Natural killer cell (primary cell): ENCODE measurements at regions not wholly inside any gene's neighbourhood (a gene's known extent, or its start where the extent isn't known, plus 50 kb on each side); places are given as distances from the start of the nearest gene placed in this dataset.

Source experiments
- ATAC-seq, 3 donors: fragments of 150-1000 bp in 2 of 3; fragments of 200-7000 bp in 1 of 3; cut with Tn5 transposase; 1 replicate in 1 of 3; 2 replicates in 2 of 3; pipeline ENCODE4 v1.10.0; 2021; ENCODE audit warnings: mild to moderate bottlenecking in 2 of 3, moderate library complexity in 2 of 3
- DNase-seq, 2 donors: peaks; one replicate each; pipeline versions ENCODE4 v3.0.0 to v3.0.0-alpha.2; 2013 to 2021; ENCODE audit warnings: mixed read lengths in 1 of 2
- H3K27ac ChIP-seq: one replicate; pipeline ENCODE4 v1.5.1; 2013; ENCODE audit warnings: mild to moderate bottlenecking, low read length
- H3K27me3 ChIP-seq: one replicate; pipeline ENCODE4 v1.6.1; 2013; ENCODE audit warnings: low read length; ENCODE audit not compliant: control insufficient read depth, insufficient read depth
- H3K36me3 ChIP-seq: one replicate; pipeline ENCODE4 v1.6.1; 2013; ENCODE audit warnings: low read length; ENCODE audit not compliant: control insufficient read depth, insufficient read depth
- H3K4me1 ChIP-seq: one replicate; pipeline ENCODE4 v1.6.1; 2013; ENCODE audit warnings: low read length; ENCODE audit not compliant: control insufficient read depth, insufficient read depth
- H3K4me3 ChIP-seq: one replicate; pipeline ENCODE4 v1.5.1; 2013; ENCODE audit warnings: low read length
- H3K9me3 ChIP-seq: one replicate; pipeline ENCODE4 v1.6.1; 2013; ENCODE audit warnings: low read length; ENCODE audit not compliant: control insufficient read depth, insufficient read depth
- H3K27ac Mint-ChIP-seq, 2 donors: one replicate each; pipeline ENCODE4 v1.8.0; 2022; ENCODE audit warnings: mild to moderate bottlenecking in 2 of 2, mixed read lengths in 2 of 2, moderate library complexity in 1 of 2
- H3K27me3 Mint-ChIP-seq, 2 donors: one replicate each; pipeline ENCODE4 v1.8.0; 2022; ENCODE audit warnings: low read depth in 2 of 2, mixed read lengths in 2 of 2
- H3K36me3 Mint-ChIP-seq: one replicate; pipeline ENCODE4 v1.8.0; 2022; ENCODE audit warnings: mixed read lengths
- H3K4me1 Mint-ChIP-seq, 2 donors: one replicate each; pipeline ENCODE4 v1.8.0; 2022; ENCODE audit warnings: mixed read lengths in 2 of 2
- H3K4me3 Mint-ChIP-seq: one replicate; pipeline ENCODE4 v1.8.0; 2022; ENCODE audit warnings: mild to moderate bottlenecking, moderate library complexity, mixed read lengths
- H3K9me3 Mint-ChIP-seq, 2 donors: one replicate each; pipeline ENCODE4 v1.8.0; 2022; ENCODE audit warnings: mixed read lengths in 2 of 2
- CTCF ChIP-seq: fragments of 200-600 bp; IDR thresholded peaks from one replicate; pipeline ENCODE4 v1.8.0; 2022; ENCODE audit warnings: antibody characterized with exemption
- WGBS: methylation state at CpG from one replicate; pipeline ENCODE4 v1.1.7; 2013; ENCODE audit warnings: missing lambda C conversion rate; ENCODE audit not compliant: insufficient coverage; 5-methylcytosine and 5-hydroxymethylcytosine counted together
- intact Hi-C: fragments of 100-400 bp; cut with micrococcal nuclease; formaldehyde crosslinking; loops from one replicate; pipeline ENCODE4 v1.14.2; 2022

- intact Hi-C loops, result no loop called here
- no peaks in the 10 kb centered on the region for H3K27me3 ChIP-seq
- H3K27ac Mint-ChIP-seq, result no peak overlapping the region
- H3K27me3 Mint-ChIP-seq, result no peaks in the 10 kb centered on the region
- 80% methylated on average over 1 of the region's 3 CpGs for WGBS
- no peak overlapping the region for H3K27ac ChIP-seq
- no peaks in the 10 kb centered on the region for H3K4me1 Mint-ChIP-seq
- DNase-seq, result no peak
- H3K9me3 Mint-ChIP-seq, result peaks cover 15 to 16% of the 10 kb centered on the region in 2 donors
- TF ChIP-seq CTCF, result no peak
- H3K4me3 ChIP-seq, result no peak overlapping the region
- no peak for ATAC-seq
- no peak overlapping the region for H3K4me3 Mint-ChIP-seq
- H3K36me3 Mint-ChIP-seq, result peaks cover 9% of the 10 kb centered on the region
- no peaks in the 10 kb centered on the region for H3K36me3 ChIP-seq
- H3K9me3 ChIP-seq, result no peaks in the 10 kb centered on the region
- no peaks in the 10 kb centered on the region for H3K4me1 ChIP-seq
These were observed 208.5 kb upstream of the SPOPL start for GRCh38 chr2:138293045-138293444.

- Mint-ChIP-seq H3K4me3 (no peak overlapping the region), H3K9me3 (peaks cover 13% of the 10 kb centered on the region in 2 donors), H3K4me1 (no peaks in the 10 kb centered on the region), H3K27me3 (no peaks in the 10 kb centered on the region), H3K36me3 (peaks cover 9% of the 10 kb centered on the region), H3K27ac (no peak overlapping the region)
- Histone ChIP-seq H3K36me3 (no peaks in the 10 kb centered on the region), H3K9me3 (no peaks in the 10 kb centered on the region), H3K4me3 (no peak overlapping the region), H3K27ac (no peak overlapping the region), H3K27me3 (no peaks in the 10 kb centered on the region), H3K4me1 (no peaks in the 10 kb centered on the region)
- no peak for ATAC-seq
- TF ChIP-seq CTCF, result no peak
- DNase-seq, result no peak
- intact Hi-C loops, result no loop called here
These were observed 208.0 kb upstream of the SPOPL start for GRCh38 chr2:138293549-138293948.

GRCh38 chr2:138294451-138294850, 207.1 kb upstream of the SPOPL start:
- Mint-ChIP-seq H3K27ac (no peak overlapping the region), H3K4me1 (no peaks in the 10 kb centered on the region), H3K36me3 (peaks cover 9% of the 10 kb centered on the region), H3K9me3 (peaks cover 11 to 12% of the 10 kb centered on the region in 2 donors), H3K4me3 (no peak overlapping the region), H3K27me3 (no peaks in the 10 kb centered on the region)
- DNase-seq (no peak), ATAC-seq (no peak)
- Histone ChIP-seq H3K9me3 (no peaks in the 10 kb centered on the region), H3K27me3 (no peaks in the 10 kb centered on the region), H3K27ac (no peak overlapping the region), H3K4me1 (no peaks in the 10 kb centered on the region), H3K4me3 (no peak overlapping the region), H3K36me3 (no peaks in the 10 kb centered on the region)
- TF ChIP-seq CTCF, result no peak
- intact Hi-C loops, result no loop called here
- 98% methylated on average over 3 of the region's 4 CpGs for WGBS

GRCh38 chr2:138296365-138296764, 205.2 kb upstream of the SPOPL start:
- Histone ChIP-seq H3K9me3 (no peaks in the 10 kb centered on the region), H3K36me3 (no peaks in the 10 kb centered on the region), H3K27me3 (no peaks in the 10 kb centered on the region), H3K4me3 (no peak overlapping the region), H3K4me1 (no peaks in the 10 kb centered on the region), H3K27ac (no peak overlapping the region)
- intact Hi-C loops, result no loop called here
- TF ChIP-seq CTCF, result no peak
- H3K27me3 Mint-ChIP-seq, result no peaks in the 10 kb centered on the region
- no peaks in the 10 kb centered on the region for H3K4me1 Mint-ChIP-seq
- peaks cover 7 to 15% of the 10 kb centered on the region in 2 donors for H3K9me3 Mint-ChIP-seq
- peaks cover 7% of the 10 kb centered on the region for H3K36me3 Mint-ChIP-seq
- ATAC-seq (no peak), DNase-seq (no peak)
- H3K4me3 Mint-ChIP-seq, result no peak overlapping the region
- no peak overlapping the region for H3K27ac Mint-ChIP-seq
